Limb (tissue), 2 donors: ENCODE measurements at regions not wholly inside any gene's neighbourhood (a gene's known extent, or its start where the extent isn't known, plus 50 kb on each side); places are given as distances from the start of the nearest gene placed in this dataset.

ENCODE experiments used
- DNase-seq, 2 donors: peaks; one replicate each; pipeline ENCODE4 v3.0.0-alpha.2; 2016; ENCODE audit errors: extremely low spot score in 2 of 2

- DNase-seq, result no peak
Observed at GRCh38 chr3:70899816-70900215, 587.4 kb upstream of the MDFIC2 start.

DNA sequence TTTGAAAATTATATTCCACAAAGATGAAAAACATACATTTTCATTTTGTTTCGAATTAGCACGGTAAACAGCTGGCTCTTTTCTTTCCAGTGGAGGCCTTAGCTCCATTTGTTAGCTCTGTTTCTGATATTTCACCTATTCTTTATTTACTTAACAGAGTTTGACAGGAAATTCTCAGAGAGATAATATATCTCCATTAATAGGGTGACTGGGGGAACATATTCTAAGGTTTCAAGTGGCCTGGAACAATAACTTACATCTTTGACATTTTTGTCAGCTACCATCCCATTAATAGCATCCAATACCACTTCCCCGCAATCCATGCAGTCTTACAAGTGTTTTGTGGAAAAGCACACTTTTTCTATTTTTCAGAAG lies 577.6 kb upstream of the MDFIC2 start:
- no peak for DNase-seq

DNA sequence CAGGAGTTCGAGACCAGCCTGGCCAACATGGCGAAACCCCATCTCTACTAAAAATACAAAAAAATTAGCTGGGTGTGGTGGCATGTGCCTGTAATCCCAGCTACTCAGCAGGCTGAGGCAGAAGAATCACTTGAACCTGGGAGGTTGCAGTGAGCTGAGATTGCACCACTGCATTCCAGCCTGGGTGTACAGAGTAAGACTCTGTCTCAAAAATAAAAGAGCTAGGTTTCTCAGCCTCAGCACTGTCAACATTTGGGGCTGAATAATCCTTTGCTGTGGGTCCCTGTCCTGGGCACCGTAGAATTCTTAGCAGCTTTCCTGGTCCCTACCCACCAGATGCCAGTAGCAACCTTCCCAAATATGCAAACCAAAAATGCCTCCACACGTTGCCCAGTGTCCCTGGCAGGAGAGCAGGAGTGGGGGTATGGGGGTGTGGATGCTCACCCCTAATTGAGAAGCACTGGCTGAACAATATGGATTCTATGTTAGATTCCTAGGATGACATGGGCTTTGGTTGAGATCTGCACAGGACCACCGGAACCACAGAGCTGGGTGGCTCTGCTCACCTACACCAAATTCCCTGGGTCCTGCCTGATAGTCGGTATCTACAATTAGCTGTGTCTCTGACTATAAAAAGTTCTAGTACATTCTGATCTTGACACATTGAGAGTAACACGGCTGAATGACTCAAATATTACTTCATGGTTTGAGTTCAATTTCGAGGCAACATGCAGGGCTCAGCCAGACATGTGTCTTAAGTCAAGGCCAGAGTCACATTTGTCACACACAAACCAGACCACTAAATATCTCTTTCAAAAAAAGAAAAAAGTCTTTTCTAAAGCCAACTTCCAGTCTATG lies 577.0 kb upstream of the MDFIC2 start:
- DNase-seq, result no peak

GRCh38 chr3:70885636-70886035 lies 573.2 kb upstream of the MDFIC2 start:
- DNase-seq, result no peak

DNA sequence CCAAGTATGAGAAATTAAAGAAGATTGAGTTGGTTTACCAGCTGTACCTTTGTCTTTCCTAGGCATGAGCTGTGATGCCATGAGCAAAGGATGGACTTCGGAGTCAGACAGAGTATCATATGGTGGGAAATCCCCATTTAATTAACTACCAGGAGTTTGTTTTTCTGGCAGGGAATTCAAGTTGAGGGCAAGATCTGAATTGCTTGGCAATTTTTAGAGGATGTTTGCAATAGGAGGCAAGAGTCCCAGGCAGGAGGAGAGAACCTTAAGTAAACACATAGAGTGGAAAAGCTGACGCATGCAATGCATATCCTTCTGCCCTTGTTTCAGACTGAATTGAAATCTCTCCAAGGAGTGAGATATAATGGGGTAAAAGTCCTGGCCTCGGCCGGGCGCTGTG lies 569.7 kb upstream of the MDFIC2 start:
- DNase-seq, result no peak

DNA sequence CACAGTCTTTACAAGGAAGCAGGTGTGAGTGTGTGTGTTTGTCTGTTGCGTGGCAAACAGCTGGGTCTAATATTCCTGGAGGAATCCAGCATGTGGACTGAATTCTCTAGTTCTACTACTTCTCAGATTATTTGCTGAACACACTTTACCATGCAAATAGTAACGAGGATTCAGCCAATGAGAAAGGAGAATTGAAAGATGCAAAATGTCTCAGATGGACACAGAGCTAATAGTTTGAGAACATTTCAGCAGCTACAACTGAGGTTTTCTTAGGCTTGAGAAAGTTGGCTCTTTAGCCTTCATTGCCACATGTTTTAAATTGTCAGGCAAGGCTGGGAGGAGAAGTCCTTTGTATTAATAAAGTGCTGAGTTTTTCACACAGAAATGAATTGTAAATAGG lies 568.0 kb upstream of the MDFIC2 start:
- DNase-seq, result no peak

- DNase-seq, result no peak
Observed at GRCh38 chr3:70876154-70876553, 563.7 kb upstream of the MDFIC2 start.

- DNase-seq, result no peak
Observed at GRCh38 chr3:70874196-70874595, 561.8 kb upstream of the MDFIC2 start.

- no peak for DNase-seq
Observed at GRCh38 chr3:70873686-70874085, 561.2 kb upstream of the MDFIC2 start.

GRCh38 chr3:70871909-70872656 lies 559.6 kb upstream of the MDFIC2 start:
- DNase-seq, result no peak

DNA sequence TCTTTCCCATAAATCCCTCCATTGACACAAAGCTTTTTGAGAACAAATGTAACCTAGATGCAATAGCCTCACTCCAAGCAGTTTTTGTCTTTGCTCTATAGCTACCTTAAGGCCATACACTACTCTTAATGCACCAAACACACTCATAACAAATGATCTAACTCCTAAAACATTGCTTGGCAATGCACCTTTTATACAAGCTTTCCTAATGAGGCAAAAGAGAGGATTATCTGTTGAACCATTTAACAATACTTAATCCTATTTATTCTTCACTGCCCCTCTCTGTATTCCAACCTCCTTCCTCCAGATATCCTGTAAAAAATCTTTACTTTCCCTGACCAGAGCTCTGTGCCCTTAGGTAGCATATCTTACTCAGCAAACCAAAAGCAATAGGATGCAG lies 558.1 kb upstream of the MDFIC2 start:
- DNase-seq, result no peak

- no peak for DNase-seq
Observed at GRCh38 chr3:70868561-70868960, 556.1 kb upstream of the MDFIC2 start.

GRCh38 chr3:70863049-70863448 lies 550.6 kb upstream of the MDFIC2 start:
- no peak for DNase-seq

GRCh38 chr3:70861855-70862254 lies 549.4 kb upstream of the MDFIC2 start:
- DNase-seq, result no peak

DNA sequence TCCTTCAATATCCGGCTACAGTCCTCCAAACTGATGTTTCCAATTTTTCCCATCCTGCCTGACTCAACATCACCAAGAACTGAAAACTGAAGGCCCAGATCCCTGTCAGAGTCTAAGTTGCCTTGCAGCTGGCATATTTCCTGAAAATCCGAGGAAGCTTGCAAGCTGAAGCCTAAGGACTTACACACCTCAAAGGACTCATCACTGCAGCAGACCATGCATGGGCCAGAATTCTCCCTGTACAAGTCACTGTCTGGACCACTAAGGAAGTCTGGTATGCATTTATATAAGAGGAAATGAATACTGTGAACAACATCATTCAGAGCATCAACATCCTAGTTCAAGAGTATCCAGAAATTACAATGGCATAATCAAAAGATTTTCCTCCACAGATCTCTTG lies 548.8 kb upstream of the MDFIC2 start:
- DNase-seq, result no peak

DNA sequence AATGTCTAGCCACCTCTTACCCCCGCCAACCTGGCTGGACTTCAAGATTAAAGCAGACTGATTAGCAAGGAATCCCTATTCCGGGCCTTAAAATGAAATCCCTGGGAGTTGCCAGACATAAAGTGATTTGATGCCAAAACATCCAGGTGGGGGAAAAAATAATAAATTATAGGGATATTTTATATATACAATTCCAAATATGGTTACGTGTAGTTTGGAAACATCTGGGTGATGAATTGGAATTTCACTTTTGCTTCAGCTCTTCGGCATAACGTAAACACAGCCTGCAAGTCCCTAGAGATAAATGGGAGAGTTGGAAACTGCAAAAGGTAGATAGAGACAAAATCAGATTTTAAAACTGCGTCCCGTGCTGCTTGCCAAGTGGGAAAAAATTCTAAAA lies 545.5 kb upstream of the MDFIC2 start:
- DNase-seq, result no peak

GRCh38 chr3:70856414-70857162 lies 544.1 kb upstream of the MDFIC2 start:
- DNase-seq, result no peak

GRCh38 chr3:70855149-70855548 lies 542.7 kb upstream of the MDFIC2 start:
- DNase-seq, result no peak

- DNase-seq, result no peak
Observed at GRCh38 chr3:70854108-70854507, 541.7 kb upstream of the MDFIC2 start.

DNA sequence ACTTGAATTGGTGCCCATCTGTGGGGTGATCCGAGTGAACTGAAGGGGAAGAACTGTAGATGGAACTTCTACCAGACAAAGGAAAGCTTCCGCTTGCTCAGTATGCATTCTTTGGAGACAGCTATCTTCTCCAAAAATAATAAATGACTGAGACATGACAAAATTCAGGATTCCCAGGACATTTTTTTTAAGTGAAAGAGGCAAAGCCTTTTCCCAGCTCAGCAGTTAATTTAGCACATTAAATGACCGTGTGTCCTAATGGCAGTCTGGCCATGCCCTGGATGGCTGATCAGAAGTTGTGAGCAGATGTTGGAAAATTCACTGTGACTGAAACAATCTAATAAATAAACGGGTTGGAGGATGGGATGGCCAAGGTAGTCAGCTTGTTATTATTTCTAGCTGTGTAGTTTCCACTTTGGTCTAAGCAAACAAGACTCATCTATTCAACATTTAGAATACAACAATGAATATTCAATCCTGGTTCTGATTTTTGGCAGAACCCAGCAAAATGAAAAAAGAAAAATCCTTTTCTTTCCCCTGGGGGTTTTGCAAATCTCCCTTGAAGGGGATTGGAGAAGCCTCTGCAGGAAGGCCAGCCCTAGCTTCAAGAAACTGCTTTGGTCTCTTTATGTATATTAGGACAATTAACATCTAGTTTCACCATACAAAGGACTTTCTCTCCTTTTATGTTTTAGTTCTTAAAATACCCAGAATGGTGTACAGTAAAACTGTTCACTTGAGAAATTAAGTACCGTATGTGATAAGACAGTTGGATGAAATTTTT lies 540.9 kb upstream of the MDFIC2 start:
- DNase-seq, result no peak

- DNase-seq, result peak in 1 of 2 donors; percentile 60
Observed at GRCh38 chr3:70849911-70850699, 537.7 kb upstream of the MDFIC2 start.
